ENCODE measurements at regions not wholly inside any gene's neighbourhood (a gene's known extent, or its start where the extent isn't known, plus 50 kb on each side); places are given as distances from the start of the nearest gene placed in this dataset.

- ATAC-seq (no peak), DNase-seq (no peak)
- Histone ChIP-seq H3K4me1 (peaks cover 0 to 10% (median 0%) of the 10 kb centered on the region in 4 donors), H3K27me3 (no peaks in the 10 kb centered on the region), H3K4me3 (no peak overlapping the region), H3K27ac (no peak overlapping the region), H3K9me3 (no peaks in the 10 kb centered on the region), H3K36me3 (no peaks in the 10 kb centered on the region)
- no peak for TF ChIP-seq CTCF (IDR thresholded peaks at IDR 0.05)
- TF ChIP-seq POLR2A (IDR thresholded peaks at IDR 0.05), result no peak
- WGBS (ENCODE audit: insufficient coverage, low coverage, low lambda C conversion rate, missing lambda C conversion rate), result 86% methylated on average over 6 of the region's 7 CpGs
- intact Hi-C loops (cut with DNase I), result no loop called here
Observed at GRCh38 chr2:228690681-228691080, 509.2 kb upstream of the SPHKAP start.

GRCh38 chr2:228689053-228689452 is 507.6 kb upstream of the SPHKAP start:
- peak in 2 of 4 donors; percentile 28 to 39 for ATAC-seq

GRCh38 chr2:228688007-228688645 is 506.6 kb upstream of the SPHKAP start:
- no peak for TF ChIP-seq POLR2A (IDR thresholded peaks at IDR 0.05)
- TF ChIP-seq CTCF (IDR thresholded peaks at IDR 0.05), result no peak
- Histone ChIP-seq H3K4me3 (no peak overlapping the region), H3K36me3 (no peaks in the 10 kb centered on the region), H3K27ac (no peak overlapping the region), H3K4me1 (peaks cover 0 to 10% (median 0%) of the 10 kb centered on the region in 4 donors), H3K27me3 (no peaks in the 10 kb centered on the region), H3K9me3 (no peaks in the 10 kb centered on the region)
- intact Hi-C loops (cut with DNase I), result loop anchor here in 1 of 2 donors (10.0 kb wide), 1 partner anchor 587 kb away; the partner anchor contains the start of gene PID1
- 44% methylated on average over 5 of the region's 5 CpGs for WGBS (ENCODE audit: insufficient coverage, low coverage, low lambda C conversion rate, missing lambda C conversion rate)
- ATAC-seq, result peak; percentile 87 to 99 (median 97)
- no peak for DNase-seq

More at GRCh38 chr2:228689053-228689452, 507.6 kb upstream of the SPHKAP start:
- Histone ChIP-seq H3K9me3 (no peaks in the 10 kb centered on the region), H3K27me3 (no peaks in the 10 kb centered on the region), H3K4me3 (no peak overlapping the region), H3K36me3 (no peaks in the 10 kb centered on the region), H3K4me1 (peaks cover 0 to 10% (median 0%) of the 10 kb centered on the region in 4 donors), H3K27ac (no peak overlapping the region)
- DNase-seq, result no peak
- intact Hi-C loops (cut with DNase I), result loop anchor here in 1 of 2 donors (10.0 kb wide), 1 partner anchor 586 kb away; the partner anchor contains the start of gene PID1
- no peak for TF ChIP-seq POLR2A (IDR thresholded peaks at IDR 0.05)
- TF ChIP-seq CTCF (IDR thresholded peaks at IDR 0.05), result peak in 1 of 4 donors; percentile 11
- 69% methylated on average over 5 of the region's 7 CpGs for WGBS (ENCODE audit: insufficient coverage, low coverage, low lambda C conversion rate, missing lambda C conversion rate)

GRCh38 chr2:228681979-228682378 is 500.5 kb upstream of the SPHKAP start:
- Histone ChIP-seq H3K9me3 (no peaks in the 10 kb centered on the region), H3K4me3 (no peak overlapping the region), H3K27me3 (no peaks in the 10 kb centered on the region), H3K36me3 (no peaks in the 10 kb centered on the region), H3K4me1 (no peaks in the 10 kb centered on the region), H3K27ac (no peak overlapping the region)
- DNase-seq (no peak), ATAC-seq (peak in 2 of 4 donors; percentile 12 to 16)
- TF ChIP-seq CTCF (IDR thresholded peaks at IDR 0.05) (no peak), POLR2A (IDR thresholded peaks at IDR 0.05) (no peak)
- WGBS (ENCODE audit: insufficient coverage, low coverage, low lambda C conversion rate, missing lambda C conversion rate), result 17% methylated on average over 1 of the region's 1 CpG
- intact Hi-C loops (cut with DNase I), result loop anchor here in 1 of 2 donors (10.0 kb wide), 1 partner anchor 593 kb away; the partner anchor contains the start of gene PID1

Data from right lobe of liver (tissue), 6 donors.